ENCODE measurements at regions not wholly inside any gene's neighbourhood (a gene's known extent, or its start where the extent isn't known, plus 50 kb on each side); places are given as distances from the start of the nearest gene placed in this dataset.

DNA sequence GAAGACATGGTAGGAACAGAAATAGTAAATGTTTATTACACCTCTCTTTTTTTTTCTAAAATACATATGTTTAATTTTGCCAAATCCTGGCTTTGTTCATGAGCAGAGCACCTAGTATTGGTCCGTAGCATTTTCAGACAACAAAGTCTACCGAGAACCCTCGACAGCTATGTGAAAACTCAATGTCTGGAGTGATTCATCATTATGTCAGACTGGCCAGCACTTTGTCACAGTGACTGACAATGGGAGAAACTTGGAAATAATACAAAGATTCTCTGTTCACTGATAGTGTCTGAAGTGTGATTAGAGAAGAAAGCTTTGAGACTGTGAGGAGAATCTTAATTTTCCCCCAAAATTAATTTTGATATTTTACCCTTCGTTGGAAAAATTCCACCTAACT lies 143.0 kb downstream of the HNMT start:
- Histone ChIP-seq H4K8ac (replicated peaks; ENCODE audit: insufficient read length, low read depth, low read length) (no peak overlapping the region), H2AK5ac (ENCODE audit: insufficient read length, low read length) (no peak overlapping the region), H4K5ac (ENCODE audit: insufficient read length, low read depth, low read length) (no peak overlapping the region), H3K56ac (ENCODE audit: insufficient read length, low read depth, low read length) (no peak overlapping the region), H4K20me1 (ENCODE audit: control insufficient read depth, insufficient read depth, insufficient read length) (no peaks in the 10 kb centered on the region), H3K18ac (ENCODE audit: insufficient read length, low read depth, low read length) (no peak overlapping the region), H2BK120ac (ENCODE audit: low read depth, low read length, poor library complexity, severe bottlenecking) (no peak overlapping the region), H3K9me3 (ENCODE audit: control insufficient read depth, low read depth, low read length) (no peaks in the 10 kb centered on the region), H3T11ph (ENCODE audit: low read length) (no peak overlapping the region), H2BK5ac (ENCODE audit: insufficient read length, low read length) (no peak overlapping the region), H4K91ac (ENCODE audit: insufficient read length, low read depth, low read length) (no peak overlapping the region), H3K4ac (ENCODE audit: low read depth, low read length) (no peak overlapping the region), H3K4me2 (ENCODE audit: insufficient read depth, insufficient read length, low read length) (no peak overlapping the region), H3K23me2 (ENCODE audit: insufficient read length, low read depth, low read length, poor library complexity, severe bottlenecking) (no peaks in the 10 kb centered on the region), H3K23ac (ENCODE audit: insufficient read length, low read depth, low read length) (no peak overlapping the region), H3K9ac (ENCODE audit: extremely low read depth, insufficient read length, low read length) (no peak overlapping the region), H2BK12ac (ENCODE audit: insufficient read length, low read depth, low read length) (no peak overlapping the region), H2BK20ac (ENCODE audit: low read depth, low read length, poor library complexity, severe bottlenecking) (no peak overlapping the region), H3K4me1 (ENCODE audit: insufficient read depth, low read length) (no peaks in the 10 kb centered on the region), H3K79me2 (ENCODE audit: insufficient read depth, low read length) (no peaks in the 10 kb centered on the region), H2AFZ (ENCODE audit: low read length) (no peak overlapping the region), H3K27me3 (ENCODE audit: insufficient read depth, low read length) (no peaks in the 10 kb centered on the region), H3K79me1 (ENCODE audit: insufficient read depth, low read depth, low read length, poor library complexity, severe bottlenecking) (no peaks in the 10 kb centered on the region), H3K27ac (ENCODE audit: insufficient read length, low read depth, low read length) (no peak overlapping the region), H2BK15ac (ENCODE audit: low read depth, low read length) (no peak overlapping the region; the same call in 1 of the 2 replicates), H3K14ac (ENCODE audit: insufficient read depth, low read length) (no peak overlapping the region)
- no peak overlapping the region for H3K27ac Mint-ChIP-seq
- H3K27me3 Mint-ChIP-seq (ENCODE audit: low read depth) = no peaks in the 10 kb centered on the region
- whole genome bisulfite sequencing (ENCODE audit: extremely low coverage, insufficient read length, low lambda C conversion rate) = no CpG with 5 or more reads among the region's 4 CpGs
- H3K4me1 Mint-ChIP-seq = peaks cover 3 to 6% of the 10 kb centered on the region in 2 experiments
- no peaks in the 10 kb centered on the region; a peak in 2 of 5 replicates for H3K9me3 Mint-ChIP-seq
- TF ChIP-seq, protein P1, sequence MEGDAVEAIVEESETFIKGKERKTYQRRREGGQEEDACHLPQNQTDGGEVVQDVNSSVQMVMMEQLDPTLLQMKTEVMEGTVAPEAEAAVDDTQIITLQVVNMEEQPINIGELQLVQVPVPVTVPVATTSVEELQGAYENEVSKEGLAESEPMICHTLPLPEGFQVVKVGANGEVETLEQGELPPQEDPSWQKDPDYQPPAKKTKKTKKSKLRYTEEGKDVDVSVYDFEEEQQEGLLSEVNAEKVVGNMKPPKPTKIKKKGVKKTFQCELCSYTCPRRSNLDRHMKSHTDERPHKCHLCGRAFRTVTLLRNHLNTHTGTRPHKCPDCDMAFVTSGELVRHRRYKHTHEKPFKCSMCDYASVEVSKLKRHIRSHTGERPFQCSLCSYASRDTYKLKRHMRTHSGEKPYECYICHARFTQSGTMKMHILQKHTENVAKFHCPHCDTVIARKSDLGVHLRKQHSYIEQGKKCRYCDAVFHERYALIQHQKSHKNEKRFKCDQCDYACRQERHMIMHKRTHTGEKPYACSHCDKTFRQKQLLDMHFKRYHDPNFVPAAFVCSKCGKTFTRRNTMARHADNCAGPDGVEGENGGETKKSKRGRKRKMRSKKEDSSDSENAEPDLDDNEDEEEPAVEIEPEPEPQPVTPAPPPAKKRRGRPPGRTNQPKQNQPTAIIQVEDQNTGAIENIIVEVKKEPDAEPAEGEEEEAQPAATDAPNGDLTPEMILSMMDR (conservative IDR thresholded peaks at IDR 0.05) = no peak
- H3K4me3 Mint-ChIP-seq = no peak overlapping the region
- DNase-seq = no peak
- H3K36me3 Mint-ChIP-seq (ENCODE audit: insufficient read depth in 1 of 3, low read depth in 3 of 3) = no peaks in the 10 kb centered on the region

Data from H9 (cell line).